ENCODE measurements at regions not wholly inside any gene's neighbourhood (a gene's known extent, or its start where the extent isn't known, plus 50 kb on each side); places are given as distances from the start of the nearest gene placed in this dataset.

GRCh38 chr2:160736148-160737028 is 242.8 kb upstream of the RBMS1 start:
- no peak overlapping the region for H3K27ac ChIP-seq (ENCODE audit: low read length in 2 of 2)
- no peak for ATAC-seq (ENCODE audit: low read depth)
- H3K79me2 ChIP-seq (ENCODE audit: control insufficient read depth, insufficient read depth, low read length) = no peaks in the 10 kb centered on the region
- no peaks in the 10 kb centered on the region for H3K36me3 ChIP-seq (replicated peaks in 1 of 2; ENCODE audit: control extremely low read depth in 1 of 2, control insufficient read depth in 1 of 2, extremely low read depth in 1 of 2, insufficient read depth in 2 of 2, low read length in 1 of 2)
- POLR2A ChIA-PET = no interaction called here
- H2AFZ ChIP-seq (ENCODE audit: insufficient read depth, low read depth, low read length, poor library complexity, severe bottlenecking) = no peak overlapping the region
- H3K9ac ChIP-seq (ENCODE audit: low read length) = no peak overlapping the region
- H3K27ac Mint-ChIP-seq = no peak overlapping the region
- no peak overlapping the region for H3K4me3 ChIP-seq (ENCODE audit: control extremely low read depth in 1 of 5, extremely low read depth in 1 of 5, insufficient read depth in 1 of 5, low read depth in 2 of 5, low read length in 4 of 5)
- peaks cover 11% of the 10 kb centered on the region for H3K27me3 Mint-ChIP-seq
- no peak overlapping the region for H3K4me2 ChIP-seq (replicated peaks; ENCODE audit: low read depth, low read length, poor library complexity, severe bottlenecking)
- TF ChIP-seq EZH2 (IDR thresholded peaks at IDR 0.05; ENCODE audit: borderline replicate concordance, insufficient read depth, low read depth, low read length, poor library complexity, severe bottlenecking) (no peak), CTCF (IDR thresholded peaks at IDR 0.05) (no peak)
- no peak for DNase-seq
- H3K4me3 Mint-ChIP-seq = no peak overlapping the region
- no peaks in the 10 kb centered on the region for H3K4me1 ChIP-seq (ENCODE audit: control insufficient read depth in 2 of 2, insufficient read depth in 2 of 2, low read length in 2 of 2)
- intact Hi-C loops (cut with micrococcal nuclease) = no loop called here
- CTCF ChIA-PET = no interaction called here
- no peaks in the 10 kb centered on the region for H3K4me1 Mint-ChIP-seq
- H3K9me3 ChIP-seq (ENCODE audit: control extremely low read depth in 1 of 3, control insufficient read depth in 2 of 3, insufficient read depth in 1 of 3, low read length in 2 of 3) = no peaks in the 10 kb centered on the region
- H3K9me3 Mint-ChIP-seq (ENCODE audit: insufficient read depth) = no peaks in the 10 kb centered on the region
- 93% methylated on average over 2 of the region's 3 CpGs for WGBS (ENCODE audit: insufficient coverage)
- no peaks in the 10 kb centered on the region for H4K20me1 ChIP-seq (ENCODE audit: control insufficient read depth, insufficient read depth, low read length, poor library complexity, severe bottlenecking)
- H3K27me3 ChIP-seq (replicated peaks in 1 of 4; ENCODE audit: control extremely low read depth in 1 of 4, control insufficient read depth in 3 of 4, insufficient read depth in 4 of 4, low read length in 3 of 4) = no peaks in the 10 kb centered on the region

- no peaks in the 10 kb centered on the region for H3K4me1 ChIP-seq (ENCODE audit: control insufficient read depth in 2 of 2, insufficient read depth in 2 of 2, low read length in 2 of 2)
- POLR2A ChIA-PET = no interaction called here
- Mint-ChIP-seq H3K27ac (no peak overlapping the region), H3K4me1 (no peaks in the 10 kb centered on the region), H3K27me3 (peaks cover 11% of the 10 kb centered on the region), H3K9me3 (ENCODE audit: insufficient read depth) (no peaks in the 10 kb centered on the region), H3K4me3 (no peak overlapping the region)
- intact Hi-C loops (cut with micrococcal nuclease) = no loop called here
- H3K9ac ChIP-seq (ENCODE audit: low read length) = no peak overlapping the region
- CTCF ChIA-PET = no interaction called here
- no peak overlapping the region for H3K4me2 ChIP-seq (replicated peaks; ENCODE audit: low read depth, low read length, poor library complexity, severe bottlenecking)
- H4K20me1 ChIP-seq (ENCODE audit: control insufficient read depth, insufficient read depth, low read length, poor library complexity, severe bottlenecking) = no peaks in the 10 kb centered on the region
- H3K36me3 ChIP-seq (replicated peaks in 1 of 2; ENCODE audit: control extremely low read depth in 1 of 2, control insufficient read depth in 1 of 2, extremely low read depth in 1 of 2, insufficient read depth in 2 of 2, low read length in 1 of 2) = no peaks in the 10 kb centered on the region
- no peaks in the 10 kb centered on the region for H3K27me3 ChIP-seq (replicated peaks in 1 of 4; ENCODE audit: control extremely low read depth in 1 of 4, control insufficient read depth in 3 of 4, insufficient read depth in 4 of 4, low read length in 3 of 4)
- TF ChIP-seq EZH2 (IDR thresholded peaks at IDR 0.05; ENCODE audit: borderline replicate concordance, insufficient read depth, low read depth, low read length, poor library complexity, severe bottlenecking) (no peak), CTCF (IDR thresholded peaks at IDR 0.05) (no peak)
- no peak overlapping the region for H3K27ac ChIP-seq (ENCODE audit: low read length in 2 of 2)
- DNase-seq (no peak), ATAC-seq (ENCODE audit: low read depth) (no peak)
- no peak overlapping the region for H3K4me3 ChIP-seq (ENCODE audit: control extremely low read depth in 1 of 5, extremely low read depth in 1 of 5, insufficient read depth in 1 of 5, low read depth in 2 of 5, low read length in 4 of 5)
- no CpG with 5 or more reads among the region's 4 CpGs for WGBS (ENCODE audit: insufficient coverage)
- H3K79me2 ChIP-seq (ENCODE audit: control insufficient read depth, insufficient read depth, low read length) = no peaks in the 10 kb centered on the region
- no peaks in the 10 kb centered on the region for H3K9me3 ChIP-seq (ENCODE audit: control extremely low read depth in 1 of 3, control insufficient read depth in 2 of 3, insufficient read depth in 1 of 3, low read length in 2 of 3)
- H2AFZ ChIP-seq (ENCODE audit: insufficient read depth, low read depth, low read length, poor library complexity, severe bottlenecking) = no peak overlapping the region
These were observed 243.6 kb upstream of the RBMS1 start for GRCh38 chr2:160737247-160737646.

Data from B cell (primary cell).